Muscle of arm (tissue), 1 donor: ENCODE measurements at regions not wholly inside any gene's neighbourhood (a gene's known extent, or its start where the extent isn't known, plus 50 kb on each side); places are given as distances from the start of the nearest gene placed in this dataset.
A peak's percentile ranks its signal among the peaks of the same experiment; 100 is the strongest.

Experiments used
- DNase-seq: peaks from one replicate; pipeline ENCODE4 v3.0.0-alpha.2; 2013

DNA sequence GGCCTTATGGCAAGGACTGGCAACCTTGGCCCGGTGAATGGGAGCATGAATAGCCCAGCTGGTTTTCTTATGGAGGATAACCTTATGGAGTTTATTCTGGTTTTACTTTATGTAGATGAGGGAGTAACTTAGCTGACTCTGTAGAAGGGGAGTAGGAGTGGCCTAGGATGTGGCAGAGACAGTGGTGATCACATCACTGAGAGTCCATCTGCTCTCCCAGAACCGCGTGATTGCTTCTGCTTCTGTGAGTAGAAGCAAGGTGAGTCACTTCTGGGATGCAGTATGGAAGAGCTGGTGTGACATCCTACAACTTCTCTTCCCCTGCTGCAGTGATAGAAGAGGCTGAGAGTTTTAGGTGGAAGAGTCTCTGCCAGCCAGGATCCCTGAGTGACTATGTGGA, 129.2 kb downstream of the RPS24 start:
- DNase-seq, result no peak

DNA sequence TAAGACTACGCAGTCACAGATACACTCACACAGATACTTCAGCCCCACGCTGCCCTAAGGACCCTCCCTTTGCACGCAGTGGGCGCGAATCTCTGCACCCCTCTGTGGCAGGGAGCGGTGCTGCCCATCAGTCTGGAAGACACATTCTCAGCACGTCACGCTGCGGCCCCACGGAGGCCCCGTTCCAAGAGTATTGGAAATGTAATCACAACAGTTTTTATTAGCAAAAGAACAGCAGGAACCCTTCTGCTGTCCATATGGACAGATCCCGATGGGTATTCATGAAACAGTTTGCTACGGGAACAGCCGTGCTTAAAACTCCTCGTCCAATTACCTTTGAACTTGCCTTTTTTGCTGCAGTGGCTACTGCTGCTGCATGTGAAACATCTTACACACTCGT, 131.0 kb downstream of the RPS24 start:
- no peak for DNase-seq

DNA sequence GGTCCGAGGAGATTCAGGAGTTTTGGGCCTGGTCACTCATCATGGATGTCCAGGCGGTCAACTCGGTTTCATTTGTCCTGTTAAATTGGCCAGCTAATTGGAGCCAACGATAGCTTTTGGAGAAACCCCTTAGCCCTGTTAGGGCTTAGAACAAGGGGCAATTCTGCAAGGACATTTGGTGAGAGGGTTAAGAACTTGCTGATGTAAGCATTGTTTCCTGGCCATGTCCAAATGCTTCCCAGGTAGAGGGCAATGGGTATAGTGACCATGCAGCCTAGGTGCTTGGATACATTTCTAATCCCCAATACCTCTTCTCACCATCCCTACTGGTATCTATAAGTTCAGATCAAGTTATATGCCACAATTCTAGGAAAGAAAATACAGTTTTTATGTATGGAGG, 131.5 kb downstream of the RPS24 start:
- DNase-seq, result no peak

DNA sequence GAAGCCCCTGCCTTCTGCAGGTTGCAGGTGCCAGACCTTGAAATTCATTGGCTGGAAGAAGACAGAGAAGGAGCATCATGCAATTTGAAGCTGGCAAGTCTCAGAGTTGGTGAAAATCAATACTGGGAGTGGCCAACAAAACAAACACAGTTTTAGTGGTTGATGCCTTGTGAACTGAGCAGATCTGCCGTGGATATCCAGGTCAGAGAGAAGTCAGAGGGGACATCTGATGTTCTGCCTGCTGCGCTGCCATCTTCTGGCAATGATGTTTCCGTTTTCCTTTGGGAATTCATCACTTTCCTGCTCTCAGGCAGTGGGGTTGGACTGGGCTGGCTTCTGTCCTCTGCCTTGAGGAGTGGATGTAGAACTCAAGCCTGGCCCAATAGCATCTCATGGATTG, 132.0 kb downstream of the RPS24 start:
- no peak for DNase-seq

- DNase-seq, result no peak
Observed at GRCh38 chr10:78166261-78166660, 132.6 kb downstream of the RPS24 start.

DNA sequence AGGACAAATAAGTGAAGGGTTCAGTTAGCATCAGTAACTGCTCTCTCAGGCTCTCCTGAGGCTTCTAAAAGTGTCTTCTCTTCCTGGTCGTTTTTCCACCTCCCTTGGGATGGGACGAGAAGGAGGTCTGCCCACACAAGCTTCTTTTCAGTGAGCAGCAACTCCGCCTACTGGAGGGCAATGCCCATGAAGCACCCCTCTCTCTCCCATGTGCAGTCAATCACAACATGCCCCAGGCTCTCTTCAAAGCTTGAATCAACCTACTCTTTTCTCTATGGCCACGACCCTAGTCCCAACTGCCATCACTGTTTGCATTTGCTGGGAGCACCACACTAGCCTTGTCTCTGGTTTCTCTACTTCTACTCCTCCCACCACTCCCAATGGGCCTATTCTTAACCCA, 135.6 kb downstream of the RPS24 start:
- no peak for DNase-seq

GRCh38 chr10:78170026-78170475, 136.4 kb downstream of the RPS24 start:
- DNase-seq, result no peak

DNA sequence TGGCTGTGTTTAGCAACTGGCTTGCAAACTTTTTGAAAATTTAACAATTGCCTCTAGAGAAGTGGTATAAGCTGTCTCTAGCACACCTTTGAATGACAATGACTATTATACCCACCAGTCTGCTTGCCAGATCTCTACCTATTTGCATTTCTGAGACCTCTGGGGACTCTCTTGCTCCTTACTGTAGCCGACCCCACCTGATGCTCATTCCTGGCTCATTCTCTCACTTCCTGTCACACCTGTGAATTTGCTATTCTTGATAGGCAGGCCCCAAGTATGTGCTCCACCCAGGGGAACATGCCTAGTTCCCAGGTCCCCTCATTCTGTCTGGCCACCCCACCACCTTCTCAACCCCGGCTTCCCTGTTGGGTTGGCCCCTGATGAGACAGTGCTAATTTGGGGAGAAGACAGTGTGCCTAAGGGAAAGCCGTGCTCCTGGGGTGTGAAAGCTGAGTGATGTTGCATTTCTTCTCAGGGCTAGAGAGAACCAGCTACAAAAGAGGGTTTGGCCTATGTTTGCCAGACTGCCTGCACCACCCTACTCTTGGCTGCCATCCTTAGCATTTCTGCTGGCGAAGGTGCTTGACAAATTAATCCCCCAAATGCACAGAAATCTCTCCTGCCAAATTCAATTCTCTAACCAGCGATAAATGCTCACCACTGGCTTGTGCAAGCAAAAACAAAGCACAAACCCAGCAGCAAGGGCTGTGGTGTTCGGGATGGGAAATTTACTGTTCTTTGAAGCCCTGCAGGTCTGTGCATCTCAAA, 138.2 kb downstream of the RPS24 start:
- DNase-seq, result no peak

- no peak for DNase-seq
Observed at GRCh38 chr10:78173360-78174015, 139.8 kb downstream of the RPS24 start.

- DNase-seq, result no peak
Observed at GRCh38 chr10:78175444-78176015, 141.9 kb downstream of the RPS24 start.

GRCh38 chr10:78176320-78177317, 143.0 kb downstream of the RPS24 start:
- no peak for DNase-seq

- DNase-seq, result no peak
Observed at GRCh38 chr10:78177491-78178185, 144.0 kb downstream of the RPS24 start.

DNA sequence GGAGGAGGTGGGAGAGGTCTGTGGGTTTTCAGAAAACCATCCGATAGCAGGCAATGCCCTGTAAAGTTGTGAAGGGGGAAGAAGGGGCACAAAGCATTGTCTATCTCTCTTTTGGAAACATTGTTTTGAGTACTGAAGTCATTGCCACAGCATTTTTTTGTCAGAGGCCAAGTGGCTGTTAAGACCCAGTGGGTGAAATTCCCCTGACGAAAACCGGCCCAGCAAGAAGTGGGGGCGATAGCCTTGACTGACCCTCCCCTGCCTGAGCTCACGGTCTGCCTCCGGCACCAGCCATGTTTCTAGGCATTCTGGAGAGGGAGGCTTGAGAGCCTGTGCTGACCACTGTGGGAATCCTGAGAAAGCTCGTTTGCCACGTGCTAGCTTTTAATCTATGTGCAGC, 144.7 kb downstream of the RPS24 start:
- no peak for DNase-seq

GRCh38 chr10:78178940-78179339, 145.3 kb downstream of the RPS24 start:
- DNase-seq, result peak; percentile 45

DNA sequence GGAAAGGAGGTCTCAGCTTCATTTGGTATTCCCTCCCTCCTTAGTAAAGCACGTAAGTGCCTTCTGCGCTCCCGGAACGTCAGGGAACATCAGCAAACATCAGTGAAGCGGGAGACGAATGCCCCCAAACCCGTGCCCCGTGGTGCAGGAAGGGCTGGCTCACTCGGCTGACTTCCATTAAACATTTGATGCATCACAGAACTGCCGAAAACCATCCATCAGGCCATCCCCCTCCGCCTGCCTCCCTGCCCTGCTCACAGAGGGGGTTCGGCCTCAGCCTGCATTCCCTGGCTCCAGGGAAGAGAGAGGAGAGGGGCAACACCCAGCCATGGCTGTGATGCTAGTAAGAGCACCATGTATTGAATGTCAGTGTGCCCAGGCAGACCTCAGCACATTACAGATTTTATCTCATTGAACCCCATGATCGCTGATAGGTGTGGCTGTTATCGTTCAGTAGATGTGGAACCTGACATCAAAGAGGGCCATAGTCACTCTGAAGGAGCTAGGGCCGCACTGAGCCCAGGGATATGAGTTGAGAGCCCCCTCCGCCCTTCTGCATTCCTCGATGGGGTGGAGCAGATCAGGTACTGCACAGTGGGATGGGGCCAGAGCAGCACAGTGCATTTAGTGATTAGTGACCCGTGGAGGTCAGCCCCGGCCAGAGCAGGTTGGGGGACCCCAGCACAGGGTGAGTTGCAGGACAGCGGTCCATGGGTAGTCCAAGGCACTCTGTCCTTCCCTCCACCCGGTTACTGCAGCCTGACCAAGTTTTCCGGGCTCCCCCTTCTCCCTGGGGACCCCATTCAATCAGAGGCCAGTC, 146.4 kb downstream of the RPS24 start:
- no peak for DNase-seq

- no peak for DNase-seq
Observed at GRCh38 chr10:78181381-78182055, 147.9 kb downstream of the RPS24 start.

DNA sequence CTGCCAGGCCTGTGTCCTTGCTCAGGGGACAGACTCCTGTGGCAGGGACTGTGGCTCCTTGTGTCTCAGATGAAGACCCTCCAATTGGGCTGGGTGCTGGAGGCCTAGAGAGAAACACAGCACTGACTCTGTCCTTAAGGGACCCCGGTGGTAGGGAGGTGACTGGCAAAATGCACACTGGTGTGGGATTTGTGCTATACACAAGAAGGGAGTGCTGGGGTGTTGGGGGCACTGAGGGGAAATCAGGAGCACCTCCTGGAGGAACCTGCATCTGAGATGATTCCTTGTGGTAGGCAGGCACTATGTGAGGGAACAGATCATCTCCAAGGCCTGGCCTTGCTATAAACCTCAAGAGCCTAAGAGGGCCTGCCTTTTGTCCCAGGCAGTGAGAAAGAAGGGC, 149.2 kb downstream of the RPS24 start:
- no peak for DNase-seq

DNA sequence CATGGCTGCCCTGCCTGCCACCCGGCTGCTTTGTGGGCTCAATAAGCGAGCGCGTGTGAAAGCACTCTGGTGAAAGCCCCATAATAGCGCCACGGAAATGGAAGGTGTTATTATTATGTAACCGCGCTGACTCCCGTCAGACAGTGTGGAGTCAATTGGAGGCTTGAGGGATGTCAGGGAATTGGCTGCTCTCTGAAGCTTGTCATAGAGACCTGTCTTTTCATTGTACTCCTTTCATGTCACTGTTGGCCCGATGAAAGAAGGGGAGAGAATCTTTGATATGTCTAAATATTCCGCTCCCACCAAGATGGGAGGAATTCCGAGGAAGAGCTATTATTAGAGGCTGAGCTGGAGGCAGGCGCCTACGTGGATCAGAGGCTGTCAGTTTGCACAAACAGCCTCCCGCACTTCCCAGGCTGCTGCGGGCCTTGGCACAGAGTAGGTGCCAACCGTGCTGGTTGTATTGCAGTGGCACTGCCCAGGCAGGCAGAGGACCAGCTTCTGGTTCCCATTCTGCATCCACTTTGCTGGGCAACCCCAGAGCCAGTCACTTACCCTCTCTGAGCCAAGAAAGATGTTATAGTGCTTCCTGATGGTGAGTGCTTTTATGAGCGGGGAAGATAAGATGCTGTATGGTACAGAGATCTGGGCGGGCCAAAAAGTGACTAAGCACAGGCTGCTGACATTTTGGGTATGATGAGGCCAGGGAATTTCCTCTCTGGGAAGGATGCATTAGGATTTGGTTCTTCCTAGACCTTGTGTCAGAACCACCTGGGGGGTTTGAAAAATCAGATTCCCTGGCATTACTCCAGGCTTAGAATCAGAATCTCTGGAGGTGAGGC, 151.4 kb downstream of the RPS24 start:
- no peak for DNase-seq

DNA sequence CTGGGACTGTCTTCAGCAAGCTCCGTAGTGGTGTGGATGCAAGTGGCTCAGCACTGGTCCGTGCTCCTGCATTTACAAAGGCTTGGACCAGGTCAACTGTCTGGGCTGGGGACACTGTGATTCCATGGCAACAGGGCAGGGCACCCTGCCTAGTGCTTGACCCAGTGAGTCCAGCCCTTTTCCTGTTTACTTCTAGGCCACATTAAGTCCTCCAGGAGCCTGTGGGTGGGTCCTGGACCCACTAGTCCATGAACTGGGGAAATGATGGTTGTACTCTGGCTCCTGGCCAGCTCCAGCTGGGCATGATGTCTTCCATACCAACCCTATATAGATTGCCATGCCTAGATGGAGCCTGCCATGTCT, 152.0 kb downstream of the RPS24 start:
- DNase-seq, result no peak
